Stimulated activated CD4-positive, alpha-beta T cell treated with anti-CD3 and anti-CD28 coated beads, TNF-alpha, amount 100 ng/mL, for 1 hour (primary cell): ENCODE measurements at regions not wholly inside any gene's neighbourhood (a gene's known extent, or its start where the extent isn't known, plus 50 kb on each side); places are given as distances from the start of the nearest gene placed in this dataset.
"Not testable (repeated sequence)": the region's sequence is repeated elsewhere in the genome, so short reads cannot be mapped to it uniquely, and the experiment has no call there.

Experiments used
- DNase-seq, 3 donors: peaks; one replicate each; pipeline ENCODE4 v3.0.0-alpha.2; 2020; ENCODE audit warnings: low read depth in 3 of 3, low spot score in 1 of 3

DNA sequence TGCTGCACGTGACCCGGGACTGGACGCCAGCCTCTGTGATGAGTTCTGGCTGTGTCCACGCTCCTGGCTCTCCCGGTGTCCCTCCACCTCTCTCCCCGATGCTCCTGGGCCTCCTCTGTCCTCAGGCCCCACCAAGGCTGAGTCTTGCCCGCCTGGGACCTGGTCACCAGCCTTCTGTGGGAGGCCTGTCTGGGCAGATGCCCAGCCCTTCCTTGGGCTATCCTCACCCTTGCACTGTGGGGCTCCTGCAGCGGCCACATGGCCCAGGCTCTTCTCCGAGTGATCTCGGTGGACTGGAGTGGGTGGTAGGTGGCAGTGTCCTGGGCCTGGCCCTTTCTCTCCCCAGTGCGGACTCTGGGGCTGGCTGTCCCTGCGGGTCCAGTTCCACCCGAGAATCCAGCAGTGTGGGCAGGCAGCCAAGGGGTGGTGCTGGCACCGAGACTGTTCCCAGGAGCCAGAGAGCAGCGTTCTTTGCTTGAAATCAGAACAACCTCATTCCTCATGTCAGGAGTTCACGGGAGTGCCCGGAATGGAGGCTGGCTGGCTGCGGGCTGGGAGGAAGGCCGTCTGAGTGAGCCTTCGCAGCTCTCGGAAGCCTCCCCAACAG is 94.6 kb downstream of the TMEM121 start:
- DNase-seq, result not testable (repeated sequence)

- DNase-seq, result not testable (repeated sequence)
These were observed 95.3 kb downstream of the TMEM121 start for GRCh38 chr14:105621479-105622328.

DNA sequence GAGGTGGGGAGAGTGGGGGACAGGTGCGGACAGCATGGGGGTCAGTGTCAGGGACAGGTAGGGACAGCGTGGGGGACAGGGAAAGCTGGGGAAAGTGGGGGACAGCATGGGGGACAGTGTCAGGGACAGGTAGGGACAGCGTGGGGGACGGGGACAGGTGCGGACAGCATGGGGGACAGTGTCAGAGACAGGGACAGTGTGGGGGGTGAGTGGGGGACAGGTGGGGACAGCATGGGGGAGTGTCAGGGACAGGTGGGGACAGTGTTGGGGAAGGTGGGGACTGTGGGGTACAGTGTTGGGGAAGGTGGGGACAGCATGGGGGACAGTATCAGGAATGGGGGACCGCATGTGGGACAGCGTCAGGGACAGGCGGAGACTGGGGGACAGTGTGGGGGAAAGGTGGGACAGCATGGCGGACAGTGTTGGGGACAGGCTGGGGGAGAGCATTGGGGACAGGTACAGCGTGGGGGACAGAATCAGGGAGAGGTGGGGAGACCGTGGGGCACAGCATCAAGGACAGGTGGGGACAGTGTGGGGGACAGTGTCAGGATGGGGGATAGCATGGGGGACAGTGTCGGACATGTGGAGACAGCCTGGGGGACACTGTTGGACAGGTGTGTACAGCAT is 96.1 kb downstream of the TMEM121 start:
- no peak for DNase-seq

DNA sequence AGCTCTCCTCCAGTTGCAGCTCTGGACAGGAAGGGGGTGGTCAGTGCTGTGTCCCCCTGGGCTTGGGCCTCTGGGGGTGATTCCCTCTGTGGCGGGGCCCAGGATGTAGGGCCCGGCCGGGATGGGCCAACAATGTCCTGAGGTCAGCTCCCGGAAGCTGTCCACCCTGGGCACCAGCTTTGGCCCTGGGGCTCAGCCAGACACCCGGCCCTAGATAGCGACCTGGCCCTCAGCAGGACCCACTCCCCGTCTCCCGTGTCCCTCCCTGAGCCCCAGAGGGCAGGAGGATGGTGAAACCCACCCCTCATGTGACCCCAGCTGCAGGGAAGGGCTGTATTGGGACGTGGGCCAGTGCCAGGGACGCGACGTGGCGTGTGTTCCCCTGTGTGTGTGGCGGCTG is 96.8 kb downstream of the TMEM121 start:
- DNase-seq, result not testable (repeated sequence)

GRCh38 chr14:105624346-105624745 is 98.0 kb downstream of the TMEM121 start:
- DNase-seq, result not testable (repeated sequence)

DNA sequence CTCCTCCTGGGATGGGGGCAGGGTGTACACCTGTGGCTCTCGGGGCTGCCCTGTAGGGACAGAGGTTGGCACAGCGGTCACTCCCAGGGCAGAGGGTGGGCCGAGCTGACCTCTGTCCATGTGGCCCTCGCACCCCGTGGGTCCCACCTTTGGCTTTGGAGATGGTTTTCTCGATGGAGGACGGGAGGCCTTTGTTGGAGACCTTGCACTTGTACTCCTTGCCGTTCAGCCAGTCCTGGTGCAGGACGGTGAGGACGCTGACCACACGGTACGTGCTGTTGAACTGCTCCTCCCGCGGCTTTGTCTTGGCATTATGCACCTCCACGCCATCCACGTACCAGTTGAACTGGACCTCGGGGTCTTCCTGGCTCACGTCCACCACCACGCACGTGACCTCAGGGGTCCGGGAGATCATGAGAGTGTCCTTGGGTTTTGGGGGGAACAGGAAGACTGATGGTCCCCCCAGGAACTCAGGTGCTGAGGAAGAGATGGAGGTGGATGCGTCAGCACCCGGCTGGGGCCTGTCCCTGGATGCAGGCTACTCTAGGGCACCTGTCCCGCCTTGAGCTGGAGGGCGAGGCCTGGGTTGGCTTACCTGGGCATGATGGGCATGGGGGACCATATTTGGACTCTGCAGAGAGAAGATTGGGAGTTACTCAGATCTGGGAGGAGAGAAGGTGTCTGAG is 98.5 kb downstream of the TMEM121 start:
- not testable (repeated sequence) for DNase-seq

DNA sequence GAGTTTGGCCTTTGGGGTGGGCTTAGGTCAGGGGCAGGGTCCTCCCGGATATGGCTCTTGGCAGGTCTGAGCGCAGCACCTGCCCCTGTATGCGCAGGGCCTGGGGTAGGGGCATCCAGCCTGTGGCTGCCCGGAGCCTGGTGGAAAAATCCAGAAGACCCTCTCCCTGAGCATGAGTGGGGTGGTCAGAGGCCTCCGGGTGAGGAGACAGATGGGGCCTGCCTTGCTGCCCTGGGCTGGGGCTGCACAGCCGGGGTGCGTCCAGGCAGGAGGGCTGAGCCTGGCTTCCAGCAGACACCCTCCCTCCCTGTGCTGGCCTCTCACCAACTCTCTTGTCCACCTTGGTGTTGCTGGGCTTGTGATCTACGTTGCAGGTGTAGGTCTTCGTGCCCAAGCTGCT is 99.1 kb downstream of the TMEM121 start:
- DNase-seq, result not testable (repeated sequence)

DNA sequence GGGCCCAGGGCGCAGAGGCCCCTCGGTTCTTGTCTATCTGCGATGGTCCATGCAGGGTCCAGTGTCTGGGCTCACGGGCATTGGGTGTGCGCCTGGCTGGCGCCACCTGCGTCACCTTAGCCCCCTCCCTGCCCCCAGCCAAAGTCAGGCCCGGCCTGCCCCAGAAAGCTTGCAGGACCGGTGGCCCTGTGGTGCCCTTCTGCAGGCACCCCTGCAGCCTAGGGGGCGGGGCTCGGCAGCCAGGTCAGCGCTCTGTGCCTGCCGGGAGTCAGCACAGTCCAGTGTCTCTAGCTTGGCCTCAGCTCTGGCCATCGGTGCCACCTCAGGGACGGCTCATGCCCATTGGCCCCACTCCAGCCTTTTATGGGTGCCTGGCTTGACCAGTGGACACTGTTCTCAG is 99.7 kb downstream of the TMEM121 start:
- not testable (repeated sequence) for DNase-seq

DNA sequence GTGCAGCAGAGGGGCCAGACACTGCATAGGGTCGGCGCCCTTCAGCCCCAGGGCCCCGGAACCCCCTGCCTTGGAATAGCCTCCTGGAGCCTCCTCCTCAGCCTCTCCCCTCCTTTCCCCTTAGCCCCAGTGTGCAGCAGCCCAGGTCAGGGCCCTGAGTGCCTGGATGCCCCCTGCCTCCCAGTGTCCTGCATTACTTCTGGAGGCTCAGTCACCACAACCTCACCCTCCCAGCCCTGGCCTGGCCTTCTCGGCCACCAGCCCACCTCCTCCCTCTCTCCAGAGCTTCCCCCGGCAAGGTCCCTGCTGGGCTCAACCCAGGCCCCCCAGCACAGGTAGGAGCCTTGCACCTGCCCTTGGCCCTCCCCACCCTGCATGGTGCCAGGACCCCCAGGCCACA is 100.3 kb downstream of the TMEM121 start:
- not testable (repeated sequence) for DNase-seq

- DNase-seq, result not testable (repeated sequence)
These were observed 100.9 kb downstream of the TMEM121 start for GRCh38 chr14:105627287-105627686.

- no peak for DNase-seq
These were observed 101.3 kb downstream of the TMEM121 start for GRCh38 chr14:105627701-105628100.

- not testable (repeated sequence) for DNase-seq
These were observed 101.7 kb downstream of the TMEM121 start for GRCh38 chr14:105628126-105628525.

GRCh38 chr14:105628531-105629067 is 102.2 kb downstream of the TMEM121 start:
- DNase-seq, result not testable (repeated sequence)

- DNase-seq, result not testable (repeated sequence)
These were observed 102.9 kb downstream of the TMEM121 start for GRCh38 chr14:105629091-105629885.

DNA sequence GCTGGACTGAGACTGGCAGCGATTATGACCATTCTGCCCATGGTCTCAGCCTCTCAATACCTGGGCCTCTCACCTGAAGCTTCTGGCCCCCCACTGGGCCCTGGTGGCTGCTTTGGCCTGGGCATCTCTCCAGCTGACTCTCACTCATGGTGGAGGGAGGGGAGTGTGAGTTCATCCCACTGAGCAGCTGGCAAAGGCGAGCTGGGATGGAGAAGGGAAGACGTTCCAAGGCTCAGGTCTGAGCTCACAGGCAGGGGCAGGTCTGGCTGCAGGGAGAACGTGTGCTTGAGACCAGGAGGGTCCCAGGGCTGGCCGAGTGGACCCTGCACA is 103.5 kb downstream of the TMEM121 start:
- DNase-seq, result no peak

DNA sequence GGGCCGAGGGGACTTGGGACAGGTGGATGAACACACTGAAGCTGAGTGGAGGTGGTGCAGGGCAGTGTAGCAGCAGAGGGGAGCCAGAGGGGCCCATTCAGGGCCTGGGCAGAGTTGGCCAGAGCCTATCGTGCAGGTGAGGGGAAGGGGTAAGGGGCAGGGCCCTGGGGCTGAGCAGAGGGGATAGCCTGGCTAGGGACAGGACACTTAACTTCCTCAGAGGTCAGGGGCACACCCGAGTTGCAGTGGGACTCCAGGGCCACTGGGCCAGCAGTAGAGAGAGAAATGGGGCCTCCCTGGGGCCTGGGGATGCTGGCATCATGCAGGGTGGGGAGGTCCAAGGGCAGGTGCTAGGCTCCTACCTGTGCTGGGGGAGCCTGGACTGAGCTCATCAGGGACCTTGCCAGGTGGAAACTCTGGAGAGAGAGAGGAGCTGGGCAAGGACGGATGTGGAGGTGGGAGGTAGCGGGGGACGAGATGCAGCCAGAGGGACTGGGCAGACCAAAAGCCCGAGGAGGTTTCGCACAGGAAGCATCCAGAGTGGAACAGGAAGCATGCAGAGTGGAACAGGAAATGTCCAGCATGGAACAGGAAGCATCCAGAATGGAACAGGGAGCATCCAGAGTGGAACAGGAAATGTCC is 104.0 kb downstream of the TMEM121 start:
- DNase-seq, result not testable (repeated sequence)

DNA sequence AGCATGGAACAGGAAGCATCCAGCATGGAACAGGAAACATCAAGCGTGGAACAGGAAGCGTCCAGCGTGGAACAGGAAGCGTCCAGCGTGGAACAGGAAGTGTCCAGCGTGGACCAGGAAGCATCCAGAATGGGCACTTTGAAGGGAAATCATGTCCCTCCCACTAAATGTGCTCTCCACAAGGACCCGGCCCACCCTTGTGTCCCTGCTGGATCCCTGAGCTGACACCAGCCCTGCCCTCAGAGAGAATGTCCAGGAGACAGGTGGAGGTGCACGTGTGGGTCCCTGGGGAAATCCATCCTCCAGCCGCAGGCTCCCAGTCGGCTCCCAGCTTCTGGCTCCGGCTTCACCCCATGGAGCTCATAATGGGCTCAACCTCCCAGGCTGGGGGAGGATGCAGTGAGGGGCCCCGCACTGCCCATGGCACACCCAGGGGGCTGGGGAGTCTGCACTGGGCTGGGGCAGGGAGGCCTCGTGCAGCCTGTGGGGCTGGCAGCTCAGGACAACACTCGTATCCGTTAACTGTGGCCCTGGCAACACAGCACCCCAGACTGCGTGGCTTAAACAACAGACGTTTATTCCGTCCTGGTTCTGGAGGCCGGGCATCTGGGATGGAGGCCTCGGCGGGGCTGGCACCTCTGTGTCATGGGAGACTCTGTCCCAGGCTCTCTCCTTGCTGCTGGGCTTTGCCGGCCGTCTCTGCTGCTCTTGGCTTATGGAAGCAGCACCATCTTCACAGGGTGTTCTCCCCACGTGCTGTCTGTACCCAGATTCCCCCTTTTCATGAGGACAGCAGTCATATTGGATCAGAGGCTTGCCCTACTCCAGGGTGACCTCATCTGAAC is 104.8 kb downstream of the TMEM121 start:
- not testable (repeated sequence) for DNase-seq

DNA sequence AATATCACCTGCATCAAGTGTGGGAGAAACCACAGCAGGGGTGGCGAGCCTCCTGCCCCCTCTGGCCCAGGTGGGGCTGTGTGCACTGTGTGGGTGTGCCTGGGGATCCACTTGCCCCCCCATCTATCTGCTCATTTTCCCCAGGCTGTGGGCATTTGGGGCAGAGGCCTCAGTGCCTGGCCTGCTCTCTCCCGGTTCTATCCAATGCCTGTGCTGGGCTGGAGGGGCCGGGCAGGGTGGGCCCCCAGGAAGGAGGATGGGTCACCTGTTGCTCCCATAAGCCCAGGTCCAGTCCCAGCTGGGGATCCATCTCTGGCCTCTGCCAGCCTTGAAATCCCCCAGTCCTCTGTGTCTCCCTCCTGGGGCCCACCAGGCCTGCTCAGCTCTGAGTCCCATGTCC is 105.6 kb downstream of the TMEM121 start:
- no peak for DNase-seq

GRCh38 chr14:105633596-105633995 is 107.2 kb downstream of the TMEM121 start:
- not testable (repeated sequence) for DNase-seq
